ENCODE measurements at regions not wholly inside any gene's neighbourhood (a gene's known extent, or its start where the extent isn't known, plus 50 kb on each side); places are given as distances from the start of the nearest gene placed in this dataset.
A peak's percentile ranks its signal among the peaks of the same experiment; 100 is the strongest.

DNA sequence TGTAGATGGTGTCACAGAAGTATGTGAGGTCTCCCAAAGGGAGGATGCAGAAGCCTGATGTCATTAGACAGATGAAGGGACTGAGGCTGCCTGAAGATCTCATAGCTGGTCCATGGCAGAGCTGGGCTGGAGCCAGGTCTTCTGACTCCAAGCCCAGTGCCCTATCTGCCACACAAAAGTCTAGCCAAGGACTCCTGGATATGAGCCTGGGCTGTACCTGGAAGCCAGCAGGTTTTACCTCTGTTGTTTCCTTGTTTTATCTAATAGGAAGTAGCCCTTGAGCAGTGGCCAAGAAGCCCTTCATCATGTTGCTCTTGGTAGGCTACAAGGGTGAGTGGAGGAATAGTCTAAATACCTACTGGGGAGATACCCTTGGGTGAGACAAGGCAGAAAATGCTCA, 74.4 kb upstream of the SLC44A3 start:
- Histone ChIP-seq H3K36me3 (ENCODE audit: control insufficient read depth in 2 of 2, insufficient read depth in 1 of 2, low read length in 2 of 2) (no peaks in the 10 kb centered on the region), H3K4me1 (ENCODE audit: control insufficient read depth, insufficient read depth, low read length) (no peaks in the 10 kb centered on the region), H3K4me3 (ENCODE audit: low read depth, low read length) (no peak overlapping the region), H3K27ac (ENCODE audit: extremely low read depth, low read depth, low read length) (no peak overlapping the region), H3K9me3 (ENCODE audit: control insufficient read depth, insufficient read depth, low read depth, low read length) (no peaks in the 10 kb centered on the region)
- TF ChIP-seq ZNF830 (tag by site-specific recombination; IDR thresholded peaks at IDR 0.05; ENCODE audit: low read depth) (no peak), HOXC10 (CRISPR knock-in tag; IDR thresholded peaks at IDR 0.05) (no peak), ZIC2 (tag by site-specific recombination; IDR thresholded peaks at IDR 0.05) (no peak)
- TF ChIP-seq, protein P1, sequence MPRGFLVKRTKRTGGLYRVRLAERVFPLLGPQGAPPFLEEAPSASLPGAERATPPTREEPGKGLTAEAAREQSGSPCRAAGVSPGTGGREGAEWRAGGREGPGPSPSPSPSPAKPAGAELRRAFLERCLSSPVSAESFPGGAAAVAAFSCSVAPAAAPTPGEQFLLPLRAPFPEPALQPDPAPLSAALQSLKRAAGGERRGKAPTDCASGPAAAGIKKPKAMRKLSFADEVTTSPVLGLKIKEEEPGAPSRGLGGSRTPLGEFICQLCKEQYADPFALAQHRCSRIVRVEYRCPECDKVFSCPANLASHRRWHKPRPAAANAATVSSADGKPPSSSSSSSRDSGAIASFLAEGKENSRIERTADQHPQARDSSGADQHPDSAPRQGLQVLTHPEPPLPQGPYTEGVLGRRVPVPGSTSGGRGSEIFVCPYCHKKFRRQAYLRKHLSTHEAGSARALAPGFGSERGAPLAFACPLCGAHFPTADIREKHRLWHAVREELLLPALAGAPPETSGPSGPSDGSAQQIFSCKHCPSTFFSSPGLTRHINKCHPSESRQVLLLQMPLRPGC (tag by site-specific recombination; IDR thresholded peaks at IDR 0.05), result no peak
- POLR2A ChIA-PET, result no interaction called here
- CTCF ChIA-PET, result no interaction called here

DNA sequence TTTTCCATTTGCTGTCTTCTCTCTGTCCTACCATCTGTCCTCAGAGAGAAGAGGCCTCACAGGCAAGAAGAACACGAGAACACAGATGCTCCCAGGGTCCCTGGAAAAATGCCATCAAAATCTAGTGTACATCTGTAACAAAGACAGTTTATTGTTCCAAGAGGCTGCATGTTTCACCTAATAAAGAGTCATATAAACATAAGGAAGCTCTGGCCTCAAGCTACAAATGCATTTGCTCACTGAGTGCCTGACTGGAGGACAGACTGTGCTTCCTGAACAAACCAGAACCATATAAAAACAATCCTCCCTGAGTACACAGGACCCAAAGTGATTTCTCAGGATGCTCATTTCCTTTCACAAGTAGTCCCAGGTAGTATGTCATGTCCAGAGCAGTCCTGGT, 76.3 kb upstream of the SLC44A3 start:
- ChIA-PET POLR2A (no interaction called here), CTCF (interaction anchor here (1.9 kb wide), 1 partner anchor 62 kb away, joined by 5 read pairs; no protein-coding TSS in a partner anchor)
- H3K36me3 ChIP-seq (ENCODE audit: control insufficient read depth in 2 of 2, insufficient read depth in 1 of 2, low read length in 2 of 2), result no peaks in the 10 kb centered on the region
- no peak for TF ChIP-seq ZNF239 (tag by site-specific recombination; IDR thresholded peaks at IDR 0.05)
- no peak for TF ChIP-seq ZIC2 (tag by site-specific recombination; IDR thresholded peaks at IDR 0.05)
- no peak for TF ChIP-seq ZNF521 (tag by site-specific recombination; IDR thresholded peaks at IDR 0.05)
- no peak for TF ChIP-seq ZNF48 (tag by site-specific recombination; IDR thresholded peaks at IDR 0.05)
- TF ChIP-seq ZNF549 (tag by site-specific recombination; IDR thresholded peaks at IDR 0.05), result no peak
- peak; percentile 12; the same call in 1 of the 2 replicates for TF ChIP-seq FEZF1 (tag by site-specific recombination; IDR thresholded peaks at IDR 0.05)
- no peaks in the 10 kb centered on the region for H3K4me1 ChIP-seq (ENCODE audit: control insufficient read depth, insufficient read depth, low read length)
- H3K27ac ChIP-seq (ENCODE audit: extremely low read depth, low read depth, low read length), result no peak overlapping the region
- no peak overlapping the region for H3K4me3 ChIP-seq (ENCODE audit: low read depth, low read length)
- H3K9me3 ChIP-seq (ENCODE audit: control insufficient read depth, insufficient read depth, low read depth, low read length), result no peaks in the 10 kb centered on the region

DNA sequence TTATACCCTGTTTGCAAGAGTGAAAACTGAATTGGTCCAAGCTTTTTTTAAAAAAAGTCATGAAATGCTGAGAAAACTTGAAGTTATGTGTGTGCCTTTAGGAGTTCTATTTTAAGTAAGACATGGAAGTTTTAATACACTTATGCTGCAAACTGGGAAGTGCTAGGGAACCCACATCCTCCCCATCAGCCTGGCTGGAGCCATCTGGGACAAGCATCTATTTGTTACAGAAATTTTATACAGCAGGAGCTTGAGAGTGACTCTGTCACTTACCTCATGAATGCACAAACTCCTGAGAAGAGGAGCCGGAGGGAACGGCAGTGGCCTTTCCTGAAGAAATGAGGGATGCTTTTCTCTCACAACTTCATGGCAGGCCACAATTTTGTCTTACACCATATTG, 78.2 kb upstream of the SLC44A3 start:
- Histone ChIP-seq H3K36me3 (ENCODE audit: control insufficient read depth in 2 of 2, insufficient read depth in 1 of 2, low read length in 2 of 2) (no peaks in the 10 kb centered on the region), H3K4me1 (ENCODE audit: control insufficient read depth, insufficient read depth, low read length) (0 out of 2 replicates have a peak, but pooled peaks cover 7% of the 10 kb centered on the region), H3K4me3 (ENCODE audit: low read depth, low read length) (no peak overlapping the region), H3K27ac (ENCODE audit: extremely low read depth, low read depth, low read length) (no peak overlapping the region), H3K9me3 (ENCODE audit: control insufficient read depth, insufficient read depth, low read depth, low read length) (no peaks in the 10 kb centered on the region)
- POLR2A ChIA-PET, result no interaction called here
- TF ChIP-seq ZNF169 (tag by site-specific recombination; IDR thresholded peaks at IDR 0.05), result no peak
- TF ChIP-seq ZNF701 (tag by site-specific recombination; IDR thresholded peaks at IDR 0.05), result no peak
- TF ChIP-seq ZNF324 (tag by site-specific recombination; IDR thresholded peaks at IDR 0.05), result no peak
- no peak for TF ChIP-seq ZNF140 (tag by site-specific recombination; IDR thresholded peaks at IDR 0.05)
- TF ChIP-seq SP3 (tag by site-specific recombination; IDR thresholded peaks at IDR 0.05), result no peak
- TF ChIP-seq BCL11A (tag by site-specific recombination; IDR thresholded peaks at IDR 0.05; ENCODE audit: low read depth), result no peak
- no peak for TF ChIP-seq SP7 (tag by site-specific recombination; IDR thresholded peaks at IDR 0.05)
- TF ChIP-seq ZFP37 (tag by site-specific recombination; IDR thresholded peaks at IDR 0.05), result no peak
- TF ChIP-seq, protein P2, sequence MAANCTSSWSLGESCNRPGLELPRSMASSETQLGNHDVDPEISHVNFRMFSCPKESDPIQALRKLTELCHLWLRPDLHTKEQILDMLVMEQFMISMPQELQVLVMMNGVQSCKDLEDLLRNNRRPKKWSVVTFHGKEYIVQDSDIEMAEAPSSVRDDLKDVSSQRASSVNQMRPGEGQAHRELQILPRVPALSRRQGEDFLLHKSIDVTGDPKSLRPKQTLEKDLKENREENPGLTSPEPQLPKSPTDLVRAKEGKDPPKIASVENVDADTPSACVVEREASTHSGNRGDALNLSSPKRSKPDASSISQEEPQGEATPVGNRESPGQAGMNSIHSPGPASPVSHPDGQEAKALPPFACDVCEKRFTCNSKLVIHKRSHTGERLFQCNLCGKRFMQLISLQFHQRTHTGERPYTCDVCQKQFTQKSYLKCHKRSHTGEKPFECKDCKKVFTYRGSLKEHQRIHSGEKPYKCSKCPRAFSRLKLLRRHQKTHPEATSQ (tag by site-specific recombination; IDR thresholded peaks at IDR 0.05), result no peak
- TF ChIP-seq EGR2 (tag by site-specific recombination; IDR thresholded peaks at IDR 0.05; ENCODE audit: low read depth), result no peak
- no peak for TF ChIP-seq ZNF146 (tag by site-specific recombination; IDR thresholded peaks at IDR 0.05)
- no peak for TF ChIP-seq ZNF747 (tag by site-specific recombination; IDR thresholded peaks at IDR 0.05)
- no peak for TF ChIP-seq ZNF221 (tag by site-specific recombination; IDR thresholded peaks at IDR 0.05; ENCODE audit: borderline replicate concordance)
- no peak for TF ChIP-seq REPIN1 (tag by site-specific recombination; IDR thresholded peaks at IDR 0.05; ENCODE audit: low read depth)
- no peak for TF ChIP-seq RBAK (tag by site-specific recombination; IDR thresholded peaks at IDR 0.05)
- no peak for TF ChIP-seq ZFP41 (tag by site-specific recombination; IDR thresholded peaks at IDR 0.05; ENCODE audit: borderline replicate concordance)
- no peak for TF ChIP-seq ZNF266 (tag by site-specific recombination; IDR thresholded peaks at IDR 0.05; ENCODE audit: low read depth)
- TF ChIP-seq ZNF394 (tag by site-specific recombination; IDR thresholded peaks at IDR 0.05; ENCODE audit: borderline replicate concordance), result no peak
- CTCF ChIA-PET, result no interaction called here
